ENCODE measurements at regions not wholly inside any gene's neighbourhood (a gene's known extent, or its start where the extent isn't known, plus 50 kb on each side); places are given as distances from the start of the nearest gene placed in this dataset.

DNA sequence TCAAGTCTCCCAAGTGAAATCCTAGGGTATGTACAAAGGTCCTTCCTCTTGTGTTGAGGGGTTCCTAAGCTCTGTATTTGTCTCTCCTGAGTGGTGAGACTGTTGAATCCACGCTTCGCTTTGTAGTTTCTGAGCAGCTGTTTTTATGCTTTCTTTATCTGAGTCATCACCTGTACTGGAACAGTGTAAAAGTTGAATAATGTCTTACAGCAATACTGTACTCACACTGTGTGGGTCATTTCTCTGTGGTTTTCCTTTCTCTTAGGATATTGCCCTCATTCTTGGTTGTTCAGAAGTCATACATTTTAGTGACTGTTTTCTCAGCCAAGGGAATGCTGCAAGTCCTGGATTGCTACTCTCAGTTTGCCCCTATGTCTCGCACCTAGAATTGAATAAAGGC is 1596.6 kb downstream of the SLITRK5 start:
- DNase-seq = no peak

DNA sequence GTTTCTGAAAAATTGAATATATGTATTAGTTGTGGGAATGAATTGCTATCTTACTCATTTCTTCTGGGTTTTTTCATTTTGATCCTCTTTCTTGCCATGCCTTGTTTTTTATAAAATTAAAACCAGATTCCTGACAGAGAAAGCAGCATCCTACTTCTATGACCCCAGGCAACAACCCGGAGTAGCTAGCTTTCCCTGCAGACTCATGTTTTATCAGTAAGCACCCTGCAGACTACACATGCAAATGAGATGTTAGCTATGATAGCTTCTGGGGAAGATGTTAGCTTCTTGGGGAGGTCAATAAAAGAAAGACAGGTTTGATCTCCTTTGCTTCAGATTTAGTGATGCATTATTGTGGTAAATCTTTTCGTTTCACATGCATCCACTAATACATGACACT is 1598.6 kb downstream of the SLITRK5 start:
- no peak for DNase-seq

DNA sequence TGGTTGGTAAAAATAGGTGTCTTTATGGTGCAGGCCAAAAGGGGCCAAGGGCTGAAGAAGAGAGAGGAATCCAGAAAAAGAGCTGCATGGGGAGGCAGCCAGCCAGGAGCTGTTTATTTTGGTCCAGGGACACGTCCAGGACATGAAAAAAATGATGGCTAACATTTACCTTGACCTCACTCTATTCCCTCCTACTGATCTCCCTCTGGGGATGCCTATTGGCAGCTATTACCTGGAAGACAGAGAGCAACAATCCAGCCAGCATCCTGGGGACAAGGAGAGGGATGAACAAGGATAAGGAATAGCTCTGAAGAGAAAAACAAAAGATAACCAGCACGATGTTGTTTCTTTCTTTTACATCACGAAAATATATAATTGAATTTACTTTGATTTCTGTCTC is 1599.6 kb downstream of the SLITRK5 start:
- DNase-seq = no peak

DNA sequence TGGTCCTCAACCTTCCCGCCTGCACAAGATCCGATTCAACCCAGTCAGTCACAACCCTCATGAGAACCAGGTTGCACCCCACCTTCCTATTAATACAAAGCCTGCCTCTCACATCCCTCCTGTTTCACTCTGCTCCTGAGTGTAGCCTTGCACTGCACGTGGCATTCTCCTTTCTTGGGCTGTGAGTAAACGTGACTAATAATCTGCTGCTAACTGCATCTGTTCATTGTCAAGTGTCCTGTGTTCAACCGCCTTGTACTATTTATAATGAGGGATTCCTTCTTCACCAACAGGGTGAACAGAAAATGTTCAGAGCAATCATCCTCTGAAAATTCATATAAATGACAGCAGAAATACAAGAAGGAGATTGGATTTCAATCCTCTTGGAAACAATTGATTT is 1608.2 kb downstream of the SLITRK5 start:
- no peak for DNase-seq

DNA sequence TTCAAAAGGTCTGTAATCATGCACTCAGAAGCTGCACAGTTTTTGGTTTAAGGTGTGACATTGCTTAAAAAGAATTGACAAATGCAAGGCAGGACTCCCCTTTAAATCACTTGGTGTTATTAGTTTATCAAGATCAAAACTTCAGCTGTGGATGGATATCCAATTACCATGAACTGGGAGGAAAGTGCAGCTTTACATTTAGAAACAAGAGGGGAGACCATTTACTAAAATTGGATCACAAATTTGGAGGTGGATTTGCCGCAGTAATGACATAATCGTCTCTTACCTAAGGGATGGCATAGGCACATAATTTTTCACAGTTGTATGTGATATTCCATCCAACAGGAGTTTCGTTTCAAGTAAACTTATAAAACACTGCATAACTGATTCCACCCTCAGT is 1610.2 kb downstream of the SLITRK5 start:
- DNase-seq = no peak

DNA sequence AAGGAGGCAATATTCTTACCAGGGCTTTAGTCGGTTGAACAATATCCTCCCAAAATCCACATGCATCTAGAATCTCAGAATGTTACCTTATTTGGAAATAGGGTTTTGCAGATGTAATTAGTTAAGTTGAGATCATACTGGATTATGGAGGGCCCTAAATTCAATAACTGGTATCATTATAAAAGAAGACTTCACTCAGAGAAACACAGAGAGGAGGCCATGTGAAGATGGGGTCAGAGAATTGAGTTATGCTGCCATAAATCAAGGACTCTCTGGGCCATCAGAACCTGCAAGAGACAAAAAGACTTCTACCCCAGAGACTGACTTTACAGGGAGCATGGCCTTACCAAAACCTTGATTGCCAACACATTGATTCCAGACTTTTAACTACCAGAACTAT is 1611.1 kb downstream of the SLITRK5 start:
- no peak for DNase-seq

DNA sequence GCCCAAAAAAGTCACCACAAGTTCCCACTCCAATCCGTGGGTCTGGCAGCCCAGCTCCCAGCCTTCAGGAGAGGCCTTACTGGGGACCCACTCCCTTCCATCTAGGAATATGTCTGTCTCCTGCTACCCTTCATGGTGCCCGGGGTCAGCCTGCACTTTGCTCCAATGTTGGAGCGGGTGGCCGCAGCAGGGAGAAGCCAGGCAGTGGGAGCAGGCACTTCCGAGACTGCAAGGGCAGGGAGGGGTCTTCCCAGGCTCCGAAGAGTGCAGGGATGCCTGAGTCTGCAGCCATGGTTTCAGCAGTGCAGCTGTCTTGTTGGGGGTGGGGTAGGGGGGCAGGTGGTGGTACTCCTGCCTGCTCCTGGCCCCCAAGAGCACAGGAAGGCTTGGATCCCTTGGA is 1616.2 kb downstream of the SLITRK5 start:
- DNase-seq = no peak

DNA sequence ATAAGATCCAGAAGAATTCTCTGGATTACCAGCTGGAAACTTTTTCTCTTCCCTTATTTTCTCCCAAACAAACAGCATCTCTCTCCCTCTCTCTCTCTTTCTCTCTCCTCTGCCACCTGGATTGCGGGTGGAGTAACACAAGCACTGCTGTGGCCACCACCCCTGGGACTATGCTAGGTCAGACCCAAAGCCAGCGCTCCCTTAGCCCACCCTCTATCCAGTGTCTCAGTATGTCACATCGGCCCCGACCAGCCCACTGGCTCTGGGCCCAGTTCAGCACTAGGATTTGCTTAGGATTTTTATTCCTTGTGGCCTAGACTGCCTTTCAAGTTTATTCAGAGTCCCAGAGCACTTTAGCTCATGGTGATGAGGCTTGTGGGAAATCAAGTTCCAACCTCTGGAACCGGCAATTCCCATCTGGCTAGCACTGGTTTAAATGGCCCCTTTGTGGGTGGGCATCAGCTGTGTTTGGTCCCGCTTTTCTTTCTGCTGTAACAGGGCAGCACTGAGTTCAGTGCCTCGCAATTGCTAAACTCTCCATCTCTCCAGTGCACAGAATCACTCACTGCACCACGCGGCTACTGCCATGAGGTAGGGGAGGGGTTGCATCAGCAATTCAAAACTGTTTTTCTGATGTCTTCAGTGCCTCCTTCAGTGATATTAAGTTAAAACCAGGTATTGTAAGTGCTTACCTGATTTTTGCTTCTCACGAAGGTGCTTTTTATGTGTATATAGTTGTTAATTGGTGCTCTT is 1623.1 kb downstream of the SLITRK5 start:
- no peak for DNase-seq

DNA sequence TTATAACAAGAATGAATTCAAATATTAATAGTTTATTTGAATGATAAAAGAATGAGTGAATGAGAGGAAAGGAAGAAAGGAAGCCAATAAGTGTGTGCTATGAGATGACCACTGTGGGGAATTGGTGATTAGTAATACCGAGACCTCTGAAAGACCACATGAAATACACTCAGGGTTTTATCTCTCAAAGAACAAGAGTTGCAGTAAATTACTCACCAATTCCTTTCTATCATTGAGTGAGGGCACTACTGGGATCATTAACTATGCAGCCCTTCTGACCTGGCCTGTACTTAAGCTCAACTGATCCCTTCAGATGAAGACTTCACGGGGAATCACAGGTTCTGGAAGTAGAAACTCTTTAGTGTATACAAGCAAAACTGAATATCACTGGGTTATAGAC is 1636.1 kb downstream of the SLITRK5 start:
- DNase-seq = no peak

DNA sequence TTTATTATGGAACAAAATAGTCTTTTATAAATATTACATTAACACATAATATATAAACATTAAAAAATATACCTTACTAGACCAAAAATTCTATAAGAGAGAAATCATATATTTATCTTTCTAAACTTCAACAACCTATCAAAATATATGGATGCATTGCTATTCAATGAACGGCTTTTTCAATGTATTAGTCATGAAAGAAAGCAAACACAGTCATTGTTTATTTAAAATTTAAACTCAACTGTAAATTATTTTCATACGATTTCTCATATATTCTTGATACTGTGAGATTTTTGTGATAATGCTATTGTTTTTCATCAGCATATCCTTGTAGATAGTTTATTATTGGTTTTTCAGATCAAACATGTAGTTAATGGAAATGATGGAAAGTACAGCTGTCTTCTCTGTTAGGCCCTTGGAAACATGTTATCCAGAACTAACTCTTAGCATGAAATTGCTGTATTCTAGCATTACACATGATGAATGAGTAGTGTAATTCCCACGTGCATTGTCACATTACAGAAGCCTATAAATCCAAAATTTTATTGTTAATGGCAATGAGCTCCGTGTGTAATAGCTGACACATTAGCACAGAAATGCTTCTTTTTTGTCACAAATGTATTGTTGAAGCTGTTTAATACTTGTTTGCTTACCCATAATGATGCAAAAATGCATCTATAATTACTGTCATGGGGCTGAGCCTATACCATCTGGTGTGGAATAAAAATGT is 1639.9 kb downstream of the SLITRK5 start:
- no peak for DNase-seq

DNA sequence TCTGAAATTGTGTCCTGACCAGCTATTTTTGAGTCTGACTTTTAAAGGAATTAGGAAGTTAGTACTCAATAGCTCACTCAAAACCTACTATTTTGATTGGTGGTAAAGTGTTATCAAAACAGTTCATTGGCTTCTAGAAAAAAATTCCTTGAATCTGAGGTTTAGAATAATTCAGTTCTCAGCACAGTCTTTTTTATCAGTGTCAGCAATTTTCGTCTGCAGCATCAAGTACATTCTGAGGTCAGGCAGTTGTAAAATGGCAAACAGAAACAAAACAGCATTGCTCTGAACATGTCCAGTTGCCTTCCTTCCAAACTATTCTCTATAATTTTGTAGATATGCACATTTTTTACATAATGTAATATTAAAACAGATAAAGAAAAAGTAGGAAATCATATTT is 1644.1 kb downstream of the SLITRK5 start:
- no peak for DNase-seq

DNA sequence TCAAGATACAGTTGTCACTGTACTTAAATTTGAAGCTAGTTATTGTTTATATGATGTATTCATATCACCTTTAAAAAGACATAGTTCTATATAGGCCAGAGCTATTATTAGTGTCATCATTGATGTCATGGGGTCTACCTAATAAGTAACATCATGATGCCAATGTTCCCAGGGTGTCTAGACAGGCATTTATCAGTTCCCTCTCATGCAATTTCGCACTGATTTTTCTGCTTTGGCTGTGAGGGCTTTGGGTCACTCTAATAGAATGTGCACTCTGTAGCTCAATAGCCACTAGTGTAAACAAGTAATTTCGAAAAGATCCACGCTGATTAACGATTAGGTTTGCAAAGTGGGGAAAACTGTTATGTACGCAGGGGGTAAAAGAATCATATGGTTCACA is 1651.3 kb downstream of the SLITRK5 start:
- no peak for DNase-seq

DNA sequence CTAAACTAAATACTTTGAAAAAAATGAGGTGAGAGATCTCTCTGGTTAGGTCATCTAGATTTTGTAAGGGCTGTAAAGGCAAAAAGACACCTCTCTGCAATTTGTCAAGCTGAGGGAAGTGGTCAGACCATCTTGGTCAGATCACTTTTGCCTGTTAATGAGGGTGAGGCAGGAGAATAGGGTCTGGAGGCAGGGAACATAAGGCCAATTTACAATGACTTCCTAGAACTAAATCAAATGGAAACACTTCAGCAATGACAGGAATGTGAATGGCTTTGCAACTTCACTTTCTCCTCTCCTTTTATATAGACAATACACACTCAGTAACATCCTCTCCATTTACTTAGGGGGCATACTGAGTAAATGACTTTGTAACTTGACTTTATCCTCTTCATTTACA is 1653.4 kb downstream of the SLITRK5 start:
- no peak for DNase-seq

DNA sequence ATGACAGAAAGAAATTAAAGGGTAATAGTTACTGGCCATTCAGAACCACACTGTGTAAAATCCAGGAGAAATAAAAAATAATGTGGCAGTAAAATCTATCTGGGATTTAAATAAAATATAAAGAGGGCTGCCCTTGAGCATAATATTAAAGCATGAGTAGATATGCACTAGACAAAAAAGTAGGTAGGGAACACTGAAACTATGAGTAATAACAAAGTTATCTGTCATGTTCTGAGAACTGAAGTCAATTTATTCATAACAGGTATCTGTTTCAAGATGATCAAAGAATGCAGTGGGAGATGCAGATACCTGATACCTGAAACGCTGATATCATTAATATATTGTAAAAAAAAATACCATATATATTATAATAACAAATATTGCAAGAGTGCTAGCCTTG is 1672.0 kb downstream of the SLITRK5 start:
- no peak for DNase-seq

DNA sequence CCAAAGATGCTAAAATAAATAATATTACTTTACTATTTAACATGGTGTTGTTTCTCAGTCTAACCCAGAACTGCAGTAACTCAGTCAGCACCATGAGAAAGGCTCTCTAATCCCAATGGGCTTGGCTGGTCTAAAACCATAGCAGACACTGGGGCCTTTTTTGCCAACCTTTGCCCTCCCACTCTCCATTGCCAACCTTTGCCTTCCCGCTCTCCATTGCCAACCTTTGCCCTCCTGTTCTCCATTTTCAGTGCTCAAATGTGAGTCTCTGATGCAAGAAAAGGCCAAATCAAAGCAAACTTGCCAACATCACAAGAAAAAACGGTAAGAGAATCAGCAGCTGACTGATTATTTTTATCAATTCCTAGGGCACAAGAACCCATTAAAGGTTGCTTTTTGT is 1681.2 kb downstream of the SLITRK5 start:
- DNase-seq = no peak

DNA sequence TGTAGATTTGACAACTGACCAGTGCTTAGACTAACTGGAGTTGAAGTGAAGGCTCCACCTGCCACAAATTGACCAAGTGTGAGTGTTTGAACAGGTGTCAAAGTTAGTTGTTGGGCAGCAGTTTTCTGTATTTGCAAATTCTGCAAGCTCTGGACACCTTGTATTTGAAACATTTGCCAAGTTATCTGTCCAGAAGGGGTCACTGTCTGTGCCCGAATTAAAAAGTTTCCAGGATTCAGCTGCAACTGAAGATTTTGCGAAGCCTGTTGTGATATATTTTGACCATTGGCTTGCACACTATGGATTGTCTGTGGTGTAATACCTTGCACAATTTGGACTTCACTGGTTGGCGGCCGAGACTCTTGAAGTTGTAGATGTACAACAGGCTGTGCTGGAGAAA is 1690.7 kb downstream of the SLITRK5 start:
- no peak for DNase-seq

DNA sequence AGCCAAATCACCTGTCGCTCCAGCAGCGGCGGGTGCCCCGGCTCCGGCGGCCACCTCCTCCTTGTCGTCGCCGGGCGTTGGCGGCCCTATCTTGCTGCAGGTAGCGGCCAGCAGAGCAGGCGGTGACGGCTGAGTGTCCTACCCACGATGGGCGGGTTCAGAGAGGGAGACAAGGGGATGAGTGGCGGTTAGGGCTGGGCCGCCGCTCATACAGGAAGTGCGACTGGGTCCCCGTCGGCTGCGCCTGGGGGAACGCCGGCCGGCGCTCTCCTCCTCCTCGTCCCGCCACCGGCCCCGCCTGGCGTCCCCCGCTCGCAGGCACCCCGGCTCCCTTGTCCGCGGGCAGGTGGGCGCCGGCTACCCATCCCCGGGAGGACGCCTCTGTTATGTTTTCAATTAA is 1692.0 kb downstream of the SLITRK5 start:
- no peak for DNase-seq

DNA sequence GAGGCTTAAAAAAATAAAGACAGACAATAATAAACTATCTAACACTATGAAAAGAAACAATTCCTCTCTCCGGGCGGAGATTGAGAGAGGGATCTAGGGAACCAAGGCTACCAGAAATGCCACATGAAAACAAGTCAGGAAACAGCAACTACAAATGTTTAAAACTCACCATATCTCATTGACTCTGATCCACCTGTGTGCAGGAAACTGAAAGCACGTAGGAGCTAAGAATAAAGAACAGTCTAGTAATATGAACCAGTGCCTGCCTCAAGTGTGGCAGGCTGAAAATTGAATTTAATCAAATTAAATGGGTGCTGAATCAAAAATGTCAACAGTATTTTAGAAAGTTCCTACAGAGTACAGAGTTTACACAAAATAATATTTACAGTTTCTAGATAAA is 1701.0 kb downstream of the SLITRK5 start:
- no peak for DNase-seq

DNA sequence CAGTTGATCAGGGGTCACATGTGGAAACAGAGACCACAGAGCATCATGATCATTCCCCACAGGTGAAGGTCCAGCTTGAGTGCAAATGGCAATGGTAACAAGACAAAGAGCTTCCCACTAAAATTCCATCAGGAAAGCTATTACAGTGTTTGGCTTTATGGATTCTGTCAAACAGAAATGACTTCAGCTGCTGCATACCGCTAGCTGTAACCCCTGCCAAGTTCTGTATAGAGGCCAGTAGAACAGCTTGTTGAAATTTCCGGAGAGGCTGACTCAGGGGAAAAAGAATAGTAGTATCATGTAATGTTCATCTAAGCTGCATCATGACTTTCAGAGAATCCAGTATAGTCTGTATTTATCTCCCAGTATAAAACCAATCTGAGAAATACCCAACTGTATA is 1704.7 kb downstream of the SLITRK5 start:
- no peak for DNase-seq

DNA sequence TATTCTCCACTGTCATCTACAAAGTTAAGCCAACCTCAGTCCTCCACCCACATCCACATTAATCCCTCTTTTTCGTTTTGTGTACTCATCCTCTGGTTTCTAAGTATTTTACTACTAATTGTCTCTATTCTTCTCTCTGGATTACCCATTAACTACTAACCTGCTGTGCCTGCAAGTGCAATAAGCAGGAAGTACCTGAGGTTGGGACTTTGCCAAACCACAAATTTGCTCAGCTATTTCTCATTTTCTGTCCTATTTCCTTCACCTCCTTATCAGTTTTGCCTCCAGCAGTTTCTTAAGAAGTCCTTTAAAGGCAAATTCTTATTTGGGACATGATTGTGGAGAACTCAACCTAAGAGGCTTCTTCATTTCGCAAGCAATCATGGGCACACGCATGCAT is 1708.9 kb downstream of the SLITRK5 start:
- no peak for DNase-seq

DNA sequence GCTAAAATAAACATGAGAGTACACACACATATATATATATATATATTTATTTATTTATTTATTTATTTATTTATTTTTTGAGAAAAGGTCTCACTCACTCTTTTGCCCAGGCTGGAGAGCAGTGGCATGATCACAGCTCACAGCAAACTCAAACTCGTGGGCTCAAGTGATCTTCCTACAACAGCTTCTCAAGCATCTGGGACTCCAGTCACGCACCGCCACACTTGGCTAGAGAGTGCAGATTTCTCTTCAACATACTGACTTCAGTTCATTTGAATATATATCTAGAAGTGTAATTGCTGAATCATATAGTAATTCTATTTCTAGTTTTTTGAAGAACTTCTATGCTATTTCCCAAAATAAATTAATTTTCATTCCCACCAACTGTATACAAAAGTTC is 1711.8 kb downstream of the SLITRK5 start:
- DNase-seq = no peak

DNA sequence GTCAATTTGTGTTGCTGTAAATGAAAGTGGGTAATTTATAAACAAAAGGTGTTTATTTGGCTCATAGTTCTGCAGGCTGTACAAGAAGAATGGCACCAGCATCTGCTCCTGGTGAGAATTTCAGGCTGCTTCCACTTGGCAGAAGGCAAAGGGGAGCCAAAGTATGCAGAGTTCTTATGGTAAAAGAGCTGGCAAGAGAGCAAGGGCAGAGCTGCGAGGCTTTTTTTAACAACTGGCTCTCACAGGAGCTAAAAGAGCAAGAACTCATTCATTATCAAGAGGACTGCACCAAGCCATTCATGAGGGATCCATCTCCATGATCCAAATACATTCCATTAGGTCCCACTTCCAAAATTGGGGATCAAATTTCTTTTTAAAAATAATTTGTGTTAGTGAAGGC is 1712.7 kb downstream of the SLITRK5 start:
- DNase-seq = no peak

DNA sequence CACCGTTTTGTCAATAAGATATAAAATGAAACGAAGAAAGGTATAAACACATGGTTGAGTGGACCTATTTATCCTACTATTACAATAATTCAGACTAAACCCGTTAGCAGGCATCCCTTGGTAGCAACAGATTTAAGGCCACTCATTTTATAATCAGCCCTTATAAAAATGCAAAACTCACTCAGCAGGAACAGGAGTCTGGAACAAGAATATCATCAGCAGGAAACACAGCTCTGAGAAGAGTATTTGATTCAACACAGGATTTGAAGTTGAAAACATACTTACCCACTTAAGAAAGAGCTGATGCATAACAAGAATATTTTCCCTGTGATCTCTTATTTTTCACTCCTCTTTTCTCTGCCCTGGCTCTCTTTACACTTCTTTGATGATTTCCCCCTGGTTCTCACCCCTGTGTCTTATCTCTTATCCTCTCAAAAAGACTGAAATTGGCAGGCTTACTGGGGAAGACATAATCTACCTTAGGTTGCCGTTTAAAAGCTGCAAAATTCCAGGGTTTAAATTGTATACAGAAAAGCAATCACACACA is 1722.7 kb downstream of the SLITRK5 start:
- no peak for DNase-seq

DNA sequence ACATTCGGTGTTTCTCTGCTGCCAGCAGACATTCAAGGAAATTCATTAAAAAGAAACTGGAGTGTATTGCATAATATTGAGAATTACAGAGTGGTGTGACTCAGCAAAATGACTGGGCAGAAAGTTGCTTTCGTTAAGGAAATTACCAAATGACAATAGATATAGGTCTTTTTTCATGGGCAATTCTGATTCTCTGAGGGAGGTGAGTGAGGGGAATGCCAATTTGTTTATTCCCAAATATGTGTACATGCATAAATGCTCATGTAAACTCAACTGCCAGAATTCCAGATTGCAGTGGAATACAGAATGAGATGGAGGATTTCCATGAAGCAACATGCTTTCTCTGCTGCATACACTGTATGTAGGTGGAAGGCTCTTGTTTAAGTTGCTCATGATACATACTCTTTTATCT is 1730.1 kb downstream of the SLITRK5 start:
- DNase-seq = no peak

DNA sequence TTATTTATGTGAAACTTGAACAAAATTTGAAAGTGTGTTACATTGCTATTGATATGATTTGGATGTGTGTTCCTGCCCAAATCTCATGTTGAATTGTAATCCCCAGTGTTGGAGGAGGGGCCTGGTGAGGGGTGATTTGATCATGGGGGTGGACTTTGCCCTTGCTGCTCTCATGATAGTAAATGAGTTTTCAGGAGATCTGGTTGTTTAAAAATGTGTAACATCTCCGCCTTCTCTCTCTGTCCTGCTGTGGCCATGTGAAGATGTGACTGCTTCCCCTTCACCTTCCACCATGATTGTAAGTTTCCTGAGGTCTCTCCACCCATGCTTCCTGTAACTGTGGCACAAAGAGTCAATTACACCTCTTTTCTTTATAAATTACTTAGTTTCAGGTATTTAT is 1731.0 kb downstream of the SLITRK5 start:
- no peak for DNase-seq

Data from activated T-cell treated with anti-CD3 and anti-CD28 coated beads for 4 hours (primary cell).